Daoy (cell line): ENCODE measurements at regions not wholly inside any gene's neighbourhood (a gene's known extent, or its start where the extent isn't known, plus 50 kb on each side); places are given as distances from the start of the nearest gene placed in this dataset.
A peak's percentile ranks its signal among the peaks of the same experiment; 100 is the strongest.
"Not testable (repeated sequence)": the region's sequence is repeated elsewhere in the genome, so short reads cannot be mapped to it uniquely, and the experiment has no call there.

Experiments used
- DNase-seq: peaks from one replicate; pipeline ENCODE4 v3.0.0-alpha.2; 2015; ENCODE audit warnings: low read depth

GRCh38 chr6:180091-180694, 112.1 kb upstream of the DUSP22 start:
- not testable (repeated sequence) for DNase-seq

DNA sequence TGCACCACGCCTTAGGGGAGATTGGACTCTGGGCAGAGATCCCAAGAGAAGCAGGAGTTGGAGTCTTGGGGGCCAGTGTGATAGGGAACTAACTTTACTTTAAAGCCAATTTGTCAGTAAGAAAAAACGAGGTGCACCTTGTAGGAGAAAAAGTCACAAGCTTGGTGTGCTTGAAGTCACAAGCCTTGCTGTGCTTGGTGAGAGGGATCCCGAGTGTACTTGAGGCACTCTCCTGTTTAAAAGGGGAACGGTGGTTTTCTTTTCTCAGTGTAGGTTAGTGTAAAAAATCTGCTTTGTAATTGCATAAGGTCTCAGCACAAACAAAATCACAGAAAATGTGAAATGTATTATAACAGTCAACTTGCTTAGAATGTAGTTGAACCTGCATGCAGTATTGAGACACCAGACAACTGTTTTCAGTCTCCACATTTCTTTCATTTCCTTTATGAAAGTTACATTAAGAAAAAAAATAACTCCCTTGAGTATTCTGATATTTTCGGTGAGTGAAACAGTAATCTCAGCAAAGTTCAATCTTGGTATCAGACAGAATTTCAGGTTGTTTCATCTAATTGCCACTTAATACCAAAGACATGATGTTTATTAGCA, 111.1 kb upstream of the DUSP22 start:
- DNase-seq, result no peak

DNA sequence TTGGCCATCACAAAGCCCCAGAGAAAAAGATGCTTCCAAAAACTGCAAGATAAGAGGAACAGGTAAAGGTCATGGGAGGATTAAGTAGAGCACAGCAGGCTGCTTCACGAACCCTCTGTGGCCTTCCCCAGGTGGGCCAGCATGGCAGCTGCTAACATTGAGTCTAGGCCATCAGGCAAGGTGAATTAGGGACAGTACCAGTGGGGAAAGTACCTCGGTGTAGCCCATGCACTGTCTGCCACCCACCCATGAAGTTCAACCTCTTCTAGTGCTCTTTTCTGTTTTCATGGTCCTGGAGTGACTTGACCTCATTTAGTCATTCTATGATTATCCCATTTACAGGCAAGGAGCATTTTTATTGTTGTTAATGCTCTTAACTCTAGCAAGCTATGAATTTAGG, 108.6 kb upstream of the DUSP22 start:
- DNase-seq, result no peak

DNA sequence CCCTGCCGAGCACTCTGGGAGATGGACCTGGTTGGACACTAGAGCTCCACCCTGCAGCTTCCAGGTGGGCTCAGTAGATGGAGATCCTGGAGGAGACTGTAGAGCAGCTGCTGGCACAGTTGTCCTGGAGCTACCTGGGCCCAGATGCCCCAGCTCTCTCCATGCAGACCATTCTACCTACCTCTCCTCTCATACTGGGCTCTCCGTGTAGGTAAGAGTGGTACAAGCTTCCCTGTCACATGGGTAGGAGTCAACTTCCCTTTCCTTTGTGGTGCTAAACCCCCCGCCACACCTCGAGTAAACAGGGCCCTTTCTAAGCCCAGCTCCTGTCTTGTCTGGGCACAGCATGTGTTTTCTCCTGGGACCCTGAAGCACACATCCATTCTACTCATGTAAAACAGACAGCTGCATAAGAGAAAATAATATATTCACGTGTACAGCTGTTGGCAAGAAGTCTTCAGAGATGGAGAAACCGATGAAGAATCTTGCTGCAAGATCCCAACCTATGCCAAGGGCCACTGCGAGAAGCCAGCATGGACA, 108.1 kb upstream of the DUSP22 start:
- no peak for DNase-seq

DNA sequence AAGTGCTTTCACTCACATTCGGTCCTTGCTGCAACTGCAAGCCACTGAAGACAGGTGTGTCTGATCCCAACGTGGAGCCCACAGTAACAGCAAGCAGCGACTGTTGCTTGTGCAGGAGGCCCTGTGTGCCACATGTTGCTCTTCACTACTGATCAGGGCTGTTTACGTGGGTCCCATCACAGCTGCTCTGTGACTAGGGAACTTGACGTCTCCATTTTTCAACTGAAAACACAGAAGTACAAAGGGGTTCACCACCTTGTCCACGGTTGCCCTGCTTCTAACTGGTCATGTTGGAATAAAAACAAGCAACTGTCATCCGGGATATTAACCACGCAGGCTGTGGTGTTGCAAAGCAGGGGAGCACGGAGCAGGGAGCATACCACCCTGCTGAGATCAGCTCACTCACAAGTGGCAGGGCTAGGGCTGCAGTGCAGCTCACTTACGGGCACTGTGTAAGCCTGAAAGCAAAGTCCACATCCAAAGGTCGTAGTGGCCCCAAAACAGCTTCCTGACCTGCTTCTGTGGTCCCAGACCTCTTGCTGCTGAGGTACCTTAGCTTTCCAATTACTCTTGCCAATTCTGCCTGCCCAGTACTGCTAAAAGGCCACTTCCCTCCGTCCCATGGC, 105.8 kb upstream of the DUSP22 start:
- DNase-seq, result no peak

DNA sequence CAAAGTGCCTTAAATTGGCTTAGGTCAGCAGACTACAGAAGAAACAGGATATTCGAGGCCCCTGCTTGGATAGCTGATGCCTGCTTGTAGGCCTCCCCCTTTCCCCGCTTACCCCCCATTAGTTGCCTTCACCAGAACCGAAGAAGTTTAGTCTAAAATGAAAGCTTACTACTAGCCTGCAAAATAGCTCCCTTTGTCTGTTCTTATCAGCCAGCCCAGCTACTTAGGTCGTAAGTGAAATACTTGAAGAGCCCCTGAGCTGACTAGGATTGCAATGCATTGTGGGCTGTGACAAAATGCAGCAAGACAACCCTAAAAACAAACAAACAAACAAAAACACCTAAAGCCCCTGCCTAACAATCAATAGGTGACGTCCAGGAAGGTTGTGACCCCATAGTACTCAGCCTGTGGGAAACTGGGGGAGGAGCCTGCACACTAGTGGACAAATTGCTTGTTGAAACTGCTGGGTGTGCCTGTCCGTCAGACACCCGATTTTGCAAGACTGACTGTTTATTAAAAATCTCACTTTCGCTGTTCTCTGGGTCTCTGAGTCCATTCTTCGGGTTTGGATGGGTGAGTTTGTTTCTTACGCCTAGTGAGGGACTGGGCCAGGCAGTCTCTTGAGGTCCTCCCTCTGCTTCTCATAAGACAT, 105.0 kb upstream of the DUSP22 start:
- no peak for DNase-seq

- DNase-seq, result peak; percentile 89
These were observed 103.2 kb upstream of the DUSP22 start for GRCh38 chr6:188821-189655.

- no peak for DNase-seq
These were observed 102.6 kb upstream of the DUSP22 start for GRCh38 chr6:189676-190075.

DNA sequence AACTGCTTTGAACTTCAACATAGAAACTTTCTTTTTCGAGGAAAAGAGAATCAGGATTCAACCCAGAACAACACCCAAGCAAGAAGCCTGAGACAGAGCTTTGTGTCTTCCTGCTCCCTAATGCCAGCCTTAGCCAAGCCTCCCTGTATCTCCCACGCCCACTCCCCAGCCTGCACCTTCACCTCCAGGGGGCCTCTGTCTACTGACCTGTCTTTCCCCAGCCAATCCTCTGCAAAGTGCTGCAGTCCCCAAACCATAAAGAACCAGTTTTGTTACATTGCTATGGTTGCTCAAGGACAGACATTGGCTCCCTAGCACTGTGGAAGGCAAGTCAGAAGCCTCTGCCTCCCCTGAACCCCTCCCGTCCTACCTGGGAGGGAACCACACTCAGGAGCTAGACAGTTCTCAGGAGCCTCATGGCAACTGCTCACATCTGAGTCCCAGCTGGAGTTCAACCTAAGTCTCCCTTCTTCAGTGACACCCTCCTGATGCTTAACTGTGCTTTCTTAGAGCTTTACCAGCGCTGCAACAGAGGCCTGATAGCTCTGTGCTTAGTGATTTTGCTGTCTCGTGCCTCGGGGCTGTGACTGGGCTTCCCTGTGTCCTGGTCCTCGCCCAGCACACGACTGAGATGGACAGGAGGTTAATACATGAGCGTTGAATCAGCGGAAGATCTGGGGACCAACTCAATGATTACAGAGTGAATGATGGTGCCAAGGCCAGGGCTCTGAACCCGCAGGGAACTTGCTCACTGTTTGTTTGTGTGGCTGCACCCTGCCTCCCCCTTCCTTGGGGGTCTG, 101.5 kb upstream of the DUSP22 start:
- DNase-seq, result no peak

DNA sequence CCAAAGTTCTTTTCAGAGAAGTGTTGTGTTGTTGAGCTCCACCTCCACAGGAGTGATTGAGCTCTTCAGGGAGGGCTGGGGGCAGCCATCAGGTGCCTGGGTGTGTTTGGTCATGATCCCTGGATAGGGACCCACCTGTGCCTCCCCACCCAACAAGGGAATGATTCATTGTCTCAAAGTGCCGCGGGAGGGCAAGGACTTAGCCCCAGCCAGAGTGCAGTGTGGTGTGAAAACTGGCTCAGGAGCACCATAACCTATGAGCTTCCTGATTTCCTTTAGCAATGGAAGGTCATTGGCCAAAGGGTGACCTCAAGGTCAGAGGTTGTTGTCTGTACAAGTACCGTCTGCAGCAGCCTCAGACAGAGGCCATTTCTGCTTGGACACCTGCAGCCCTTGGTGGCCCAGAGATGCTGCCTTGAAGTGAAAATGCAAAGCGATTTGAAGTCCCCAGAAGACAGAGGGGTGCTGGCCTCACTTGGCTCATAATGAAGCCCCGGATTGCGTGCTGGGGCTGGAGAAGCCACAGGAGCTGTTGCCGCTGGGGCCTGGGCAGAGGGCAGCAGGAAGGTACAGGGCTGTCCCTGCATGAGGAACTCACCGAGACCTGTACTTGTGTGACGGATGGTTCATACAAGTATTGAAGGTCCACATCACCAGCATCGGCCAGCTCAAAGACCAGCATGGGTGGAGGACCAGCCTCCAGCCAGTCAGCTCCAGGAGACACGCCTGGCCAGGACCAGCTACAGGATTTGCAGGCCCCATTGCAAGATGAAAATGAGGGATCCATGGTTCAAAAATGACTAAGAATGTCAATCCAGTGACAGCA, 100.6 kb upstream of the DUSP22 start:
- DNase-seq, result no peak

- no peak for DNase-seq
These were observed 100.0 kb upstream of the DUSP22 start for GRCh38 chr6:192313-192664.

DNA sequence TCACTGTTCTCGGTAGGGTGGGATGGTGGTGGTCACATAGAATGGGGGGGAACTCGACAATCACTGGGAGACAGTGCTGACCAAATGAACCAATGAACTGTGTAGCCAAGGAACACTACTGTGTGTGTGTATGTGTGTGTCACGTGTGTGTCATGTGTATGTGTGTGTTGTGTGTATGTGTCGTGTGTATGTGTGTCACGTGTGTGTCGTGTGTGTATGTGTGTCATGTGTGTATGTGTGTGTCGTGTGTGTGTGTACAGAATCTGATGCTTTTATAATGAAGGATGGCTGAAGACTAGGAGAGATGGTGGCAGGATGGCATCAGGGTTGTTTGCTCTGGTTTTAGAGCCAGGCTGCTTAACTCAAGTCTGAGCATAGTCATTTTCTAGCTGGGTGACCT, 99.1 kb upstream of the DUSP22 start:
- DNase-seq, result no peak

GRCh38 chr6:193773-194310, 98.4 kb upstream of the DUSP22 start:
- no peak for DNase-seq

DNA sequence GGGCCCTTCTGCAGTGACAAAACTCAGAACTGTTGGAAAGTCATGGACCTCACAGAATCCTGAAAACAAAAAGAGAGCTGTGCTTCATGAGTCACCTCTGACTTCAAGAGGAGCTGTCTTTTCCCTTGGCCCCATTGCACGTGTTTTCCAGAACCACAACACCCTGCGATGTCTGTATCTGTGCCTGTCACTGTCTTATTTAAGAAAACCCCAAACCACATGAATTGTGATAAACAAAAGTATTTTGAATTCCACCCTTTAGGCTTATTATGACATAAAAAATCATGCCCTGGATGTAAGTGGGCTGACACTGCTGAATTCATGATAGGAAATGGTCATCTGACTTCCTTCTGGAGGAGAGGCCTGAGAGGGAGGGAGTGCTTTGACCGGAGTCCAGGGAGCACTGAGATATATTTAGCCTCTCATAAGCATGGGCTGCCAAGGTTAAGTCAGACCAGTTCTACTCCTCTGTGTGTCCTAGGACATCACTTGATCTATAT, 96.4 kb upstream of the DUSP22 start:
- DNase-seq, result no peak

GRCh38 chr6:196543-196942, 95.7 kb upstream of the DUSP22 start:
- DNase-seq, result no peak

- no peak for DNase-seq
These were observed 88.6 kb upstream of the DUSP22 start for GRCh38 chr6:203661-204060.

GRCh38 chr6:206264-206663, 86.0 kb upstream of the DUSP22 start:
- DNase-seq, result no peak

- DNase-seq, result no peak
These were observed 83.9 kb upstream of the DUSP22 start for GRCh38 chr6:208364-208763.

DNA sequence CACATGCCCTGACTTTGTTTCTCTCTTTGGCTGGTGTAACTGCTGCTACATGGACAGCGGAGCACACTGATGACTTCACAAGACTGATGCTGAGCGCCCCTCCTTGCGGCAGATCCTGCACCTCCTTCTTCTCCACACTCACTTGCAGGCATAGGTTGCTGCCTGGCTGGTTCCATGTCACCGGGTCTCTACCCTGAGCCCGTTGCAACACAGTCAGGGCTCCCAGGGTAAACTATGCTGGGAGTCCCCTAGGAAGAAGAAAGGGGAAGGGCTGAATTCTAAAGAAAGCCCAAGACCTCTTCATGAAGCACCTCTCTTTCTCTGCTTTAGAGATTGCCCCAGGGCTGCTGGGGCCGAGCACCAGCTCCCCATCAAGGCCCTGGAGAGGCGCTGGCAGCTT, 83.3 kb upstream of the DUSP22 start:
- DNase-seq, result no peak
